ENCODE measurements at regions not wholly inside any gene's neighbourhood (a gene's known extent, or its start where the extent isn't known, plus 50 kb on each side); places are given as distances from the start of the nearest gene placed in this dataset.

DNA sequence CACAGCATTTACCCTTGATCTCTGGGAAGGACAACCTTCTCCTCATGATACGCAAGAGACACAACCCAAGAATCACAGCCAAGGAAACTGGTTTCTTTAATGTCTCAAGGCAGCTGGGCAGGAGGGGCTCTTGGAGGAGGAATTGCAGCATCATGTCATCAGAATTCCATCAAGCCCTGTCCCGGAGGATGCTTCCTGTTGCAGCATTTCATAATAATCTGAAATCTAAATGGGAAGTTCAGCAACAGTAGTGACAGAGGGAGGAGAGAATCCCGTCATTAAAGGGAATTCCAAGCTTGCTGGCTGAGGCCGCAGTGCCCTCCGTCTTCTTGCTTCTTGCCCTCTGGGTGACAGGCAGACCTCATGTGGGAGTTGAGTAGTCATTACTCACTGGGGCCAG, 192.7 kb downstream of the TENT4A start:
- DNase-seq (ENCODE audit: insufficient read length, low spot score, missing footprints), result no peak
- no peaks in the 10 kb centered on the region for H3K79me2 ChIP-seq (ENCODE audit: insufficient read depth, low read length)
- TF ChIP-seq, protein P1, sequence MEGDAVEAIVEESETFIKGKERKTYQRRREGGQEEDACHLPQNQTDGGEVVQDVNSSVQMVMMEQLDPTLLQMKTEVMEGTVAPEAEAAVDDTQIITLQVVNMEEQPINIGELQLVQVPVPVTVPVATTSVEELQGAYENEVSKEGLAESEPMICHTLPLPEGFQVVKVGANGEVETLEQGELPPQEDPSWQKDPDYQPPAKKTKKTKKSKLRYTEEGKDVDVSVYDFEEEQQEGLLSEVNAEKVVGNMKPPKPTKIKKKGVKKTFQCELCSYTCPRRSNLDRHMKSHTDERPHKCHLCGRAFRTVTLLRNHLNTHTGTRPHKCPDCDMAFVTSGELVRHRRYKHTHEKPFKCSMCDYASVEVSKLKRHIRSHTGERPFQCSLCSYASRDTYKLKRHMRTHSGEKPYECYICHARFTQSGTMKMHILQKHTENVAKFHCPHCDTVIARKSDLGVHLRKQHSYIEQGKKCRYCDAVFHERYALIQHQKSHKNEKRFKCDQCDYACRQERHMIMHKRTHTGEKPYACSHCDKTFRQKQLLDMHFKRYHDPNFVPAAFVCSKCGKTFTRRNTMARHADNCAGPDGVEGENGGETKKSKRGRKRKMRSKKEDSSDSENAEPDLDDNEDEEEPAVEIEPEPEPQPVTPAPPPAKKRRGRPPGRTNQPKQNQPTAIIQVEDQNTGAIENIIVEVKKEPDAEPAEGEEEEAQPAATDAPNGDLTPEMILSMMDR (IDR thresholded peaks at IDR 0.05; ENCODE audit: extremely low read depth, low read depth, low read length), result no peak
- H3K4me3 ChIP-seq (ENCODE audit: insufficient read depth, low read length), result no peak overlapping the region
- no peaks in the 10 kb centered on the region for H3K27me3 ChIP-seq (ENCODE audit: insufficient read depth, low read length)
- no peaks in the 10 kb centered on the region for H3K36me3 ChIP-seq (ENCODE audit: insufficient read depth, low read length)
- no peaks in the 10 kb centered on the region for H3K4me1 ChIP-seq (ENCODE audit: insufficient read depth, low read length)
- no peaks in the 10 kb centered on the region for H4K20me1 ChIP-seq (ENCODE audit: insufficient read depth, low read length)
- no peak overlapping the region for H3K4me2 ChIP-seq (ENCODE audit: insufficient read depth, low read length)
- peaks cover 4% of the 10 kb centered on the region for H3K9me3 ChIP-seq (ENCODE audit: low read depth, low read length)
- no peak overlapping the region for H2AFZ ChIP-seq (ENCODE audit: low read length)
- no peak overlapping the region for H3K27ac ChIP-seq (ENCODE audit: low read depth, low read length)

DNA sequence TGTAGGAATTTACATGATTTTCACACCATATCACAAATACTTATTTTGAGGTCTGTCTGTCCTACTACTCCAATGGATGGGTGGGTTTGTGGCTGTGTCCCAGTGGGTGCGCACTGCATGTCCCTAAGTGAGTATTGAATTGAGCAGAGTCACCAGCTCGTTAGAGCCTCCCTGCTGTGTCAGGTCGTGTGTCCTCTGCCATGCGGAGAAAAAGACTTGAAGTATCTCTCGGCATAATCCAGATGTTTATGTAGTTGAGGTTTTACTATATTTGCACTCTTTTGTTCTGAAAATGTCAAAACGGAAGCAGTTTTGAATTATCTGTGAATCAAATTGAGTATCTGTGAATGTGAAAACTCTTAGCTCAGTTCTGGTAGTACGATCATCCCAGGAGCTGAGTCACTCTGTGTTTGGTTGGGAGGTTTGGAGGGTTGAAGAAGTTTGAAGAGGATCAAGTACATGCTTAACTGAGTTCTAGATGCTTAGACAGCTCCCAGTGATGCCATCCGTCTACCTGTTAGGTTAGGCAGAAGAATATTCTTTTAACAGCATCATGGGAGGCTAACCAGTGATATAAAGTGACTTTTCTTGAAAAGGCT, 194.2 kb downstream of the TENT4A start:
- Histone ChIP-seq H3K36me3 (ENCODE audit: insufficient read depth, low read length) (no peaks in the 10 kb centered on the region), H3K27ac (ENCODE audit: low read depth, low read length) (no peak overlapping the region), H4K20me1 (ENCODE audit: insufficient read depth, low read length) (no peaks in the 10 kb centered on the region), H3K79me2 (ENCODE audit: insufficient read depth, low read length) (no peaks in the 10 kb centered on the region), H3K4me2 (ENCODE audit: insufficient read depth, low read length) (no peak overlapping the region), H3K4me3 (ENCODE audit: insufficient read depth, low read length) (no peak overlapping the region), H3K9me3 (ENCODE audit: low read depth, low read length) (peaks cover 4% of the 10 kb centered on the region), H3K27me3 (ENCODE audit: insufficient read depth, low read length) (no peaks in the 10 kb centered on the region), H2AFZ (ENCODE audit: low read length) (no peak overlapping the region), H3K4me1 (ENCODE audit: insufficient read depth, low read length) (no peaks in the 10 kb centered on the region)
- TF ChIP-seq, protein P1 (IDR thresholded peaks at IDR 0.05; ENCODE audit: extremely low read depth, low read depth, low read length), result no peak
- DNase-seq (ENCODE audit: insufficient read length, low spot score, missing footprints), result no peak

DNA sequence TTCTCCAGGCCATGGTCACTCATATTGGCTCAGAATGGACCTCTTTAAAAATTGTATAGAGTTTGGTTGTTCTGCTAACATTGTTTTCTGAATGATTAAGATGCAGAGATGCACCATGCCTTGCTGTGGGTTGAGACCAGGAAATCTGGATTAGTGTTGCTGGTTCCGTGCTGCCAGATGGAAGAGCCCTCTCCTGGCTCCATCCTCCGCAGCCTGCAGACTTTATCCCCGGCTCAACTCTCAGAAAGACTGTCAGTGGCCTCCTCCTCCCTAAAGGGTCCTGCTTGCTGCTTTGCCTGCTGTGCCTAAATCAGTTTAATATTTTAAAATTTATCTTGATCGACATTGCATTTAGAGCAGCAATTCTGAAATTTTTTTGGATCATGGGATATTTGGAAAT, 196.7 kb downstream of the TENT4A start:
- H3K27me3 ChIP-seq (ENCODE audit: insufficient read depth, low read length), result no peaks in the 10 kb centered on the region
- TF ChIP-seq, protein P1 (IDR thresholded peaks at IDR 0.05; ENCODE audit: extremely low read depth, low read depth, low read length), result no peak
- H3K4me1 ChIP-seq (ENCODE audit: insufficient read depth, low read length), result no peaks in the 10 kb centered on the region
- H3K27ac ChIP-seq (ENCODE audit: low read depth, low read length), result no peak overlapping the region
- no peaks in the 10 kb centered on the region for H3K79me2 ChIP-seq (ENCODE audit: insufficient read depth, low read length)
- H3K9me3 ChIP-seq (ENCODE audit: low read depth, low read length), result no peaks in the 10 kb centered on the region
- H4K20me1 ChIP-seq (ENCODE audit: insufficient read depth, low read length), result no peaks in the 10 kb centered on the region
- H2AFZ ChIP-seq (ENCODE audit: low read length), result no peak overlapping the region
- no peak for DNase-seq (ENCODE audit: insufficient read length, low spot score, missing footprints)
- H3K4me3 ChIP-seq (ENCODE audit: insufficient read depth, low read length), result no peak overlapping the region
- H3K36me3 ChIP-seq (ENCODE audit: insufficient read depth, low read length), result no peaks in the 10 kb centered on the region
- no peak overlapping the region for H3K4me2 ChIP-seq (ENCODE audit: insufficient read depth, low read length)

DNA sequence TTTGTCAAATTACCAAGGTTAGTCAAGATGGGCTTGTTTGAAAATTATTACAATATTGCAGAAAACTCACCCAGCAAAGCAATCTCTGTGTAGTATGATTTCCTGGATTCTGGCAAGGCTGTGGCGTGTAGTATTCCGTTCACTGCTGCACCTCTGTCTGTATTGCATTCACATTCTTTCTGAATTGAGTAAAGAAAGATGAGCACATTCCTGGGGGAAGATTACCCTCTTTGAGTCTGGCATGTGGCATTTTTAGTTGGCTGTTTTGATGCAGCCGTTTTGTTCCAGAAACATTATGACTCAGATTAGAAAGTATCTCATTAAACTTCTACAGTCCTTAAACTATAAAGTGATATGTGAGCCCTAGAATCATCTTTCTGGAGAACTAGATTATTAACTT, 197.7 kb downstream of the TENT4A start:
- H2AFZ ChIP-seq (ENCODE audit: low read length), result no peak overlapping the region
- no peaks in the 10 kb centered on the region for H3K79me2 ChIP-seq (ENCODE audit: insufficient read depth, low read length)
- H3K4me3 ChIP-seq (ENCODE audit: insufficient read depth, low read length), result no peak overlapping the region
- no peak overlapping the region for H3K4me2 ChIP-seq (ENCODE audit: insufficient read depth, low read length)
- DNase-seq (ENCODE audit: insufficient read length, low spot score, missing footprints), result no peak
- no peaks in the 10 kb centered on the region for H4K20me1 ChIP-seq (ENCODE audit: insufficient read depth, low read length)
- TF ChIP-seq, protein P1 (IDR thresholded peaks at IDR 0.05; ENCODE audit: extremely low read depth, low read depth, low read length), result no peak
- H3K36me3 ChIP-seq (ENCODE audit: insufficient read depth, low read length), result no peaks in the 10 kb centered on the region
- H3K9me3 ChIP-seq (ENCODE audit: low read depth, low read length), result no peaks in the 10 kb centered on the region
- no peak overlapping the region for H3K27ac ChIP-seq (ENCODE audit: low read depth, low read length)
- no peaks in the 10 kb centered on the region for H3K27me3 ChIP-seq (ENCODE audit: insufficient read depth, low read length)
- H3K4me1 ChIP-seq (ENCODE audit: insufficient read depth, low read length), result no peaks in the 10 kb centered on the region
